GM19043 (cell line): ENCODE measurements at regions not wholly inside any gene's neighbourhood (a gene's known extent, or its start where the extent isn't known, plus 50 kb on each side); places are given as distances from the start of the nearest gene placed in this dataset.

Experiments
- ATAC-seq: cut with Tn5 transposase; IDR thresholded peaks from one replicate; pipeline ENCODE4 v1.9.1; 2021; ENCODE audit warnings: low read depth; ENCODE audit not compliant: unreplicated experiment

DNA sequence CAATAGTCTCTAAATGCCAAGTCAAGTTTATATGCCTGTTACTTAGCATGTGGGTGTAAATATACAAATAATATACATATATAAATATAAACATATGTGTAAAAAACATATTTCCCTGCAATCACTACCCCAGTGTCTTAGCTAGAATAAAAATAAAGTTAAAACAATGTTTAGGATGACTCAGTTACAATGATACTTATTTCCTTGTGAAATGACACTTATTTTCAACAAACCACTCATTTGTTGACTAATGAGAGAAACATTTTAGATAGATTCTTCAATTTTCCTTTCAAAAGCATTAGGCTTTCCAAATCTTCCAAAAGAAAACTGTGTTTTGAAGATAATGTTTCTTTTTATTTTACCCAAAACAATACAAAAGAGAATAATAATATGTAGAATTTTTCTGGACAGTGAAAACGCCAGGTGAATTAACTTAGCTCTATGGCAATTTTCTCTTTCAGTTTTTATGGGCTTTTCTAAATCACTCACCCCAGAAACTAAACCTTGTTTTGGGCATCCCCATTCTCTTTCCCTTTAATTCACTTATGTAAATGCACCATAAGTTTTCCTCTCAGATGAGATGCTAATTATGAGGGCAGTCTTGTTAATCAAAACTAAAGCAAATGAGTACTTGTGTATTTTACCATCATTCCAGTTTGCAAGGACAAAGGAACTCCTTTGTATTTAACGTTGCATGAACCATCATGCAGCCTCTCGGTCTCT lies 465.9 kb downstream of the BCAT1 start:
- no peak for ATAC-seq

DNA sequence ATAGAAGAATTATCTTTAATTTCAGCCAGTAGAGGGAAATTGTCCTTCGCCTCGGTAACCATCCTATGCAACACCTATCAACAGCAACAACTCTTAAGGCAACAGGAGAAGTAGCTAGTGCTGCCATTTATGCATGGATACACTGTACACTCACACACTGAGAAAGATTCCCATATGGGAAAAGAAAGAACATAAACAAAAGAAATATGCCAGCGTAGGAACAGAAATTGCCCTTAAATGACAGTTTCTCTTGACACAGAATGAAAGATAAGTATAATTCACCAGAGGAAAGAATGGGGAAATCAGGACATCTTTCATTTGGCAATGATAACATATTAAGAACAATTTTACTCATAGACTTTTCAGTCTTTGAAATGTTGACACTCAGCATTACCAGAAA lies 466.9 kb downstream of the BCAT1 start:
- no peak for ATAC-seq

DNA sequence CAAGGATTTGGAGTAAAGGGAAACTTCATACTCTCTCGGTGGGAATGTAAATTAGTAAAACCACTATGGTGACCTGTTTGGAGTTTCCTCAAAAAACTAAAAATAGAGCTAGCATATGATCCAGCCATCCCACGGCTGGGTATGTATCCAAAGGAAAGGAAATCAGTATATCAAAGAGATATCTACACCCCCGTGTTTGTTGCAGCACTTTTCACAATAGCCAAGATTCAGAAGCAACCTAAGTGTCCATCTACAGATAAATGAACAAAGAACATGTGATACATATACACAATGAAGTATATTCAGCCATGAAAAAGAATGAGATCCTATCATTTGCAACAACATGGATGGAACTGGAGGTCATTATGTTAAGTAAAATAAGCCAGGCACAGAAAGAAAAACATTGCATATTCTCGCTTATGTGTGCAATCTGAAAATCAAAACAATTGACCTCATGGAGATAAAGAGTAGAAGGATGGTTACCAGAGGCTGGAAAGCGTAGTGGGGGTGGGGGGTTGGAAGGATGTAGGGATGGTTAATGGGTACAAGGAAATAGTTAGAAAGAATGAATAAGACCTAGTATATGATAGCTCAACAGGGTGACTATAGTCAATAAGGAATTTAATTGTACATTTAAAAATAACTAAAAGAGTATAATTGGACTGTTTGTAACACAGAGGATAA lies 468.0 kb downstream of the BCAT1 start:
- ATAC-seq, result no peak

DNA sequence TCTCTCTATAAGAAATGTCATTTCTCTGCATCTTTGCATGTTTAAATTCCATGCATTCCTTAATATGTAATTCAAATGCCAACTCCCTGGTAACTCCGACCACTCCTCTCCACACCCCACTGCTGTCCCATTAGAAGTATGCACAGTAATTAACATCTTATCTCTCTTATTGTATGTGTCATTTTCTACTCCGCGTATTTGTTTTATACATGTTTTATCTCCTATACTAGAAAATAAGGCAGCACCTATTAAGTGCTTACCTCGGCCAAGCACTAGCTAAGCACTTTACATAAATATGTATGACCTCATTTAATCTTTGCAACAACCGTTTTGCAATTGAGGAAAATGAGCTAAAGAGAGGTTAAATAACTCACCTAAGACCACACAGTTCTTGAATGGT lies 469.8 kb downstream of the BCAT1 start:
- ATAC-seq, result no peak

DNA sequence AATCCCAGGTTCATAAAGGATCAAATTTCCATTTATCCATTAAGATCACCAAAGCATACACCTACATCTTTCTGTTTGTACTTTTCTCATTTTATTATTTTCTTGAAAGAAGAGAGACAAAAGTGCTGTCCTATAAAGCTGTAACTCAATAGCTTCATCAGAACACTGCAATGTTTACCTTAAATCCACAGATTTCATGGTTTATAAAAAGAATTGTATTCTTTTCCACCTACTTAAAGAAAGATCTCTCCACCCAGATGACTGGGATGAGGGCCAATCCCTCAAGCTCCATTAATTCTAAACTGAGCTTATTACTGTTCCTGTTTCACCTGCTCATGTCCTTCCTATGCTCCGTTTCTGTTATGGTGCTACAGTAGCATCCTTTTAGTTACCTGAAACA lies 470.6 kb downstream of the BCAT1 start:
- ATAC-seq, result no peak

DNA sequence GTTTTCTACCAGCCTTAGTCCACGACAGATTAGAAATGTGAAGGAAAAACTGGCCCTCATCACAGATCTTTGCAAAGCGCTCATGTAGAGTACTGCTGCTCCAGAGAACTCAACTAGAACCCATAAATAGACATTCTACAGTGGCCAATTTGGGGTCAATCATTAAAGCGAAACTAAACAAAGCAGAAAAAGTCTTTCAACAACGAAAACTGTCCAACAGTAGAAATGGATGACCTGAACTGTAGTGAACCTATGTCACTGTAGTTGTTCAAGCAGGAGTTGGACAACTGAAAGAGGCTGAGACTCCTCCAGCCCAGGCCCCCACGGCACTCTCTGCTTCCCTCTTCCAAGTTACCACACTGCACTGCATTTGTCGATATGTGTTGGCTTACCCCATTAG lies 472.6 kb downstream of the BCAT1 start:
- ATAC-seq, result no peak

DNA sequence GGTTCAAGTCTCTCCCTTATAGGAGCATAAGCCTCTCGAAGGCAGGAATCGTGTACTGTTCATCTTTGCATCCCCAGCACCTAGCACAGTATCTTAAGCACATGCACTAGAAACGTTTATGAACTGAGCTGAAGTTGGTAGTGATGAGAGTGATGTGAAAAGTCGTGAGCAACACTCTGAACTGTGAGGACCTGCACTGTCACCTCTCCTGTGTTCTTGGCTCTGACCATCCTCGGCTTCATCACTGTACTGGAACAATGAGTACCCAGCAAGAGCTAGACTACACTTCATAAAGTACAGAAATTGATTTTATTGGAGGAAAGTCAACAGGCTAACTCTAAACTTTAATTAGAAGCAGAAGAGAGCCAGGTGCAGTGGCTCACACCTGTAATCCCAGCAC lies 473.6 kb downstream of the BCAT1 start:
- ATAC-seq, result no peak

DNA sequence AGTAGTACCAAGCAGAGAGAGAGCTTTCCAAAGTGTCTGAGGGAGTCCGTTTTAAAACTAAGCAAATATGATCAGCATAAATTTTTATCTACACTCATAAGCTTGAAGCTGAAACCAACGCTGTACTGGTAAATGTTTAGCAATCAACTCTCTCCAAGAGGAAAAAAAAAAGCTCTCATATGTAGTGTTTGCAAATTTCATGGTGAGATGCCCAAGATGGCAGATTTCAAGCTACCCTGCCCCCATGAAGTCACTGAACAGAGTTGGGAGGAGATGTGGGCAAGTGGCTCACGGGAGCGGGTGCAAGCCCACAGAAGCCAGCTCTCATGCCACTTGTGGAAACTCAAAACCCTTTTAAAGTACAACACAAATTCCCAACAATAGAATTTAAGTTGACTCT lies 475.8 kb downstream of the BCAT1 start:
- no peak for ATAC-seq

DNA sequence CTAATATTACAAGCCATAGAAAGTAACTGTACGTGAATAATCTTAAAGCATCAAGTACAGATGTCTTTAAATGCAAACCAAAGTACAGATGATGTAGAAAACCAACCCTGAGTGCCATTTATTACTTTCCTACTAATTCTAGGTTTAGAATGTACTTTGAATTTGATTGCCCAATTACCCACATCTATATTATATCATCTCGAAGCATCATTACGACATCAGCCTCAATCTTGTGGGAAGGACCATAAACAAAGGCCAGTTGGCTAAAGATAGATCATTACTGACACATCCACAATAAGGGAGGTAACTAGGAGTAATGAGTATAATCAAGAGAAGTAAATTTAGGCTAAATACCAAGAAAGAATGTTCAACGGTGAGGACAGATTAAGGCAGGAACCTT lies 478.9 kb downstream of the BCAT1 start:
- no peak for ATAC-seq

DNA sequence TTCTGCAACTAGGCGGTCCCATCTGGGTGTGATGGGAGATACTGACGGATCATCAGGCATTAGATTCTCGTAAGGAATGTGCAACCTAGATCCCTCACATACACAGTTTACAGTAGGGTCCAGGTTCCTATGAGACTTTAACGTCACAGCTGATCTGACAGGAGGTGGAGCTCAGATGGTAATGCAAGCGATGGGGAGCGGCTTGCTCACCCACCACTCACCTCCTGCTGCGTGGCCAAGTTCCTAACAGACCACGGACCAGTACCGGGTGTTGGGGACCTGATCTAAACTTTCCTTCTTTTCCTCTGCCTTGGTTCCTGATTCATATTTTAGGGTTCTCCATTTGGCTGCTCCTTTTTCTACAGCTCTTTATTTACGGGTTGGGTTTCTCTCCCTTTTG lies 479.8 kb downstream of the BCAT1 start:
- no peak for ATAC-seq

DNA sequence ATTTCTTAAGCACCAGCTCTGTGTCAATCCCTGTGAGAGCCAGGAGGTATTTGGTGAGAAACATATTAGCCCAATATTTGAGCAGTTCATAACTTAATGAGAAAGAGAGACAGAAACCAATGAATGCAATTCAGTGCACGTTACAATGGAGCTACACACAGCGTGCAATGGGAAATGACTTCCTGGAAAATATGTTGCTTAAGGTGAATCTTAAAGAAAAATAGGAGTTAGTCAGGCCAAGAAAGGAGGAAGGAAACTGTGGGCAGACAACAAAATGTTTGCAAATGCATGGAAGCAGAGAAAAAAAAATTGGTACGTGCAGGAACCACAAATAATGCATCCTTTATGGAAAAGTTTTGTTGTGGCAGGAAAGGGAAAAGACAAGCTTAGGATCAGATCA lies 481.7 kb downstream of the BCAT1 start:
- no peak for ATAC-seq

DNA sequence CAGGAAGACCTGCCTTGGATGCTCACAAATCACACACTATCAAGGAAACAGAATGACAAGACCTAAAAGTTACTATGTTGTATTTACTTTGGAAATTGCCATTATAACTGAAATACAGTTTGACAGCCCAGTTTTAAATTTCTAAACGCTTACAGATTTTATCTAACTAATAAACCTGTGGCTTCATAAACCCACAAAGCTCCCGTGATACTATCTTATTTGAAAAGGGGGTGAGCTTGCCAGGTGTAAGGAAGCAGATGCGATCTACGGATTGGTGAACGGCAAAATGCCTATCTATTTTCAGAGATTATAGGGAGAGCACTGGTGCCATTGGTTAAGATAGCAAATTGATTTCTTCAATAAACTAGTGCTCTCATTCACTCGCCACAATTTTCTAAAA lies 485.5 kb downstream of the BCAT1 start:
- no peak for ATAC-seq

DNA sequence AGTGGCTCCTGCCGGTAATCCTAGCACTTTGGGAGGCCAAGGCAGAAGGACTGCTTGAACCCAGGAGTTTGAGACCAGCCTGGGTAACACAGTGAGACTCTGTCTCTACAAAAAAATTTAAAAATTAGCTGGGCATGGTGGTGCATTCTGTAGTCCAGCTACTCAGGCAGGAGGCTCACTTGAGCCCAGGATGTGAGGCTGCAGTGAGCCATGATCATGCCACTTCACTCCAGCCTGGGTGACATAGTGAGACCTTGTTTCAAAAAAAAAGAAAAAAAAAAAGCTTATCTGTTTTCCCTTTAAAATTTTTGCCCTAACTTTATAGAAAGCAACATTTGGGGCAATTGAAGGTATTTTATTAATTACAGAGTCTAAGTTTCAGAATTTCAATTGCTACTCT lies 486.0 kb downstream of the BCAT1 start:
- ATAC-seq, result no peak

DNA sequence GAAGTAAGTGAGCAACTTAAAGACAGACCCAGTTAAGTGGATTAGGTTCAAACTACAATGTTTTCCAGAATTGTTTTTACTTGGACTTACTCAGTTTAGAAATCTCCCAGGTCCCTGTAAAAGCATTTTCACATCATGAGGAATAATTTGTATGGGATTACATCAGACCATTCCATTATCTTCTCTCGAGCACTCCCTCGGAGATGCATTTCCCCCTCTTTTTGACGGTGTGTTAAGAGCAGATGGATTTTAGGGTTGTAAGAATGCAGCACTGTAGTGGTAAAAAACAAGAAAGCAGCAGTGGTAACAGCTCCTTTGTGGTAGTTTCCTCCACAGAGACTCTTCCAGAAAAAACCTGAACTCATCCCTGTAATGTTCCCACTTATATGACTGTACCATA lies 488.4 kb downstream of the BCAT1 start:
- no peak for ATAC-seq

DNA sequence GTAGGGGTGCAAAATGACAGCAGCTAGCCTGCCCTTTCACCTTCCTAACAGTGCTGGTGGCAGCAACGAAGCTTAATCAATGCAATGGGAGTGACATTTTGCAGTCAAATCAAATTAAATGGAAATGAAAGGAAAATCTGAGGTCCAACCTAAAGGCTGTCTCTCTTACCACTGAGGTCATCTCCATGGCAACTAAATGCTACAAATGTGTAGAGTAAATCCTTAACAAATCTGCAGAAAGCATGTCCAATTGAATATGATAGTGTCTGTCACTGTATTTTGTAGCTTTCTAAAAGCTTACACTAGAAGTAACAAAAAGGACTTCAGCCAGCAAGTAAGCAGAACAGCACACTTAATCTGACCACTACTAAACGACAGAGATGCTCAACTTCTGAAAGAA lies 488.8 kb downstream of the BCAT1 start:
- no peak for ATAC-seq

DNA sequence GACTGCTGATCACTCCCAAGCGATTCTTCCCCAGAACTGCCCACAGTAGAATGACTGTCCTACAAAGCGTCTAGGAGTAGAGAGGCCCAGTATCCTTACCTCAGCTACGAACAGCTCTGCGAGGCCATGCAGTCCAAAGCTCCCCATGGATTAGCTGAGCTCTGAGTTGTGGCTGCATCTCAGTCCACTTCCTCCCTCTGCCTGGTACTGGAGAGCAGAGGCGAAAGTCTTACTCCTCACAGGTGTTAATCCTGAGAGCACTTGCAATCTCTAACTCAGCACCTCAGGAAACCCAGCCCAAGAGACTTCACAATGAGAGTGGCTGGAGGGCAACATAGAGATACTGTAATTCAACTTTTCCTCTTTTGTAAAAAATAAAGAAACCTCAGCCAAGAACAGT lies 493.1 kb downstream of the BCAT1 start:
- no peak for ATAC-seq

DNA sequence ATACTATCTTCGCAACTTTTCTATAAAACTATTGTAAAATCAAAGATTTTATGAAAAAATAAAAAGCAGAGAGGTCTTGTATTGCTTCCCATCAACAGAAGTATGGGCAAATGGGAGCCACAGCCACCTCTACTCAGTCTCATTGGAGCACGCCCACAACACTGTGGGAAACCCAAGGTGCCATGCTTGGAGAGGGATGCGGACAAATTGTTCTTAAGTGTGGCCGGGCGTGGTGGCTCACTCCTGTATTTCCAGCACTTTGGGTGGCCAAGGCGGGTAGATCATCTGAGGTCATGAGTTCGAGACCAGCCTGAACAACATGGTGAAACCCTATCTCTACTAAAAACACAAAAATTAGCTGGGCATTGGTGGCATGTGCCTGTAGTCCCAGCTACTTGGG lies 498.2 kb upstream of the SOX5 start:
- ATAC-seq, result no peak

DNA sequence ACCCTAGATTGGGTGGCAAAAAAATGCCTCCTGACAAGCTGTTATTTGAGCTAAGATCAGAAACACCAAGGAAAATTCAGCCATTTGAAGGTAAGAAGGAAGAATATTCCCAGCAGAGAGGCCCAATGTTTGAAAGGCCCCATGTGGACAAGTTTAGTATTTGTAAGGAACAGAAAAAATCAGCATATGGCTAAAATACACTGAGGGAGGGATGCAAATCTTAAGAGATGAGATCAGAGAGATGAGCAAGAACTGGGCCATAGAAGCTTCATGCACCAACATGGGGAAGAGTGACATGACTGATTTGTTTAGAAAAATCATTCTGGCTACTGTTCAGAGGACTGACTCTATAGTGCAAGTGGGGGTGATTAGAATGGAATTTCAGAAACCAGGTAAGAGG lies 496.8 kb upstream of the SOX5 start:
- no peak for ATAC-seq

DNA sequence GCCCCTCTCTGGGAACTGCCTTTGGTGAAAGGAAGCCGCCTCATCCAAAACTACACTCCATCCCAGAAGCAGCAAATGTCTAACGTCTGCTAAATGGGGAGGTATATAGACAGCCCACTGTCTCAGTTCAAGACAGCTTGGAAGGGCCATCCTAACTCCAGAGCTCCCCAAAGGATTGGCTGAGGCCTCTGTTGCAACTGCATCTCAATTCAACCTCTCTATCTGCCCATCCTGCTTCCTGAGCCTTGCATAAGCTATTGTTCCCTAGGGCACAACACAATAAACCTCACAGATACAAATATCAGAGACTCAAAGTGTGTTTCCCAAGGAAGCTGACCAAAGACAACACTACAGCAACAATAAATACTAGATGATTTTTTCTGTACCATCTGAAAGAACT lies 495.2 kb upstream of the SOX5 start:
- ATAC-seq, result no peak

DNA sequence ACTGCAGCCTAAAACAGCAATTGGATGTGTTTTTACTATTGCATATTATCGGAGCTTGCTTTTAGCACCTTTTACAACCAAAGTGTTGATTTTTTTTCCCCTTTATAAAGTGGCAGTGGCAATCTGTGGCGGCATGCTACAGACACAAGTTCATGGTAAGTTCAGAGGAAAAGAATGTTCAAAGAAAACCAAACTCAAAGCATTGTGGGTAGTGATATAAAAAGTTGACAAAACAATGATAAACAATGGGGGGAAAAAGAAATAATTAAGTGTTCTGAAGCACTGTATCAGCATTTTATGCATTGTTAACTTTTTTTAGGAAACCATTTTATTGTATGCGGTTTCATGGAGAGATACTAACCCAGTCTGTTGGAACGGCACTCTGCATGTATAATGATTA lies 492.0 kb upstream of the SOX5 start:
- ATAC-seq, result no peak

DNA sequence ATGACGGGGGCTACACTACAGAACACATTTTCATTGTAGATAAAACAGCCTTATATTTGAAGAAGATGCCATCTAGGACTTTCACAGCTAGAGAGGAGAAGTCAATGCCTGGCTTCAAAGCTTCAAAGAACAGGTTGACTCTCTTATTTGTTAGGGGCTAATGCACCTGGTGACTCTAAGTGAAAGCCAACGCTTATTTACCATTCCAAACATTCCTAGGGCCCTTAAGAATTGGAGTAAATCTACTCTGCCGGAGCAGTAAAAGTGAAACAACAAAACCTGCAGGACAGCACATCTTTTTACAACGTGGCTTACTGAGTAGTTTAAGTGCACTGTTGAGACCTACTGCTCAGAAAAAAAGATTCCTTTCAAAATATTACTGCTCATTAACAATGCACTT lies 487.2 kb upstream of the SOX5 start:
- ATAC-seq, result no peak

DNA sequence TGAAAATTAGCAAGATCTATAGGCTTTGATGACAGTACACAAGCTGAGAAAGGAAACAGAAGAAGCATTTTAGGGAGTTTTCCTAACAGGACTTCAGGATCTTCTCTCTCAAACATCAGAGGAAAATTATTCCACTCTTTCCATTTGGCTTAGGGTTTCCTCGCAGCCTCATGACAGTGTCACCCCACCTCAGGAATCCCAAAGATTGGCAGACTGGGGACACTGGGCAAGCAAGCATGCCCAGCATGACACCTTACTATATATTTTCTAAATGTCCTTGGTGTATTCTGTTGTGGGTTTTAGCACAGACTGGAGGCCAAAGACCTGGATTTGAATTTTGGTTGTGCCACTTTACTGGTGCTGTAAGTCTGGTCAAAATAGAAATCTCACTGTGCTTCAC lies 482.4 kb upstream of the SOX5 start:
- no peak for ATAC-seq

DNA sequence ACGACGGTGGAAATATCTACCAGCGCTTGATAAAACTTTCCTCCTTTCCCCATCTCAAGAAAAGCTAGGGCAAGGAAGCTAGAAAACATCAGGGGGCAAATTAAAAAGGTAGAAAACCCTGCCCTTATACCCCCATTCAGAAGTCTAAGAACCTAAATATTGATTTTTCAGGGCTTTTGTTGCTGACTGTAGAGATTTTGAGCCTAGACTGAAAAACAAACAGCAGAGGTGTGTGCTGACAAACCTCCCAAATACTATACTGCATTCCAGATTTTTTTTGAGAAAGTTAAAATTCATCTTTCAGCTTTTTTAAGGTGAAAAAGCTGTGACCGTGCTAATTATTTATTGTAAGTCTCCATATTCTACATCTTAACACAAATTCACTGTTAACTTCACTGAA lies 478.3 kb upstream of the SOX5 start:
- no peak for ATAC-seq
